IMR-90 (cell line): ENCODE measurements at regions not wholly inside any gene's neighbourhood (a gene's known extent, or its start where the extent isn't known, plus 50 kb on each side); places are given as distances from the start of the nearest gene placed in this dataset.

ENCODE experiments used
- BHLHE40 ChIP-seq: fragments of 150-350 bp; IDR thresholded peaks from 2 replicates; pipeline ENCODE4 v1.6.1; 2016; ENCODE audit warnings: mild to moderate bottlenecking, low read depth, low read length
- TF ChIP-seq, protein P1 (sequence below): conservative IDR thresholded peaks from 2 replicates; pipeline ENCODE4 v1.5.1; 2012; ENCODE audit warnings: mild to moderate bottlenecking, low read depth, low read length, improper control_type of control experiment

DNA sequence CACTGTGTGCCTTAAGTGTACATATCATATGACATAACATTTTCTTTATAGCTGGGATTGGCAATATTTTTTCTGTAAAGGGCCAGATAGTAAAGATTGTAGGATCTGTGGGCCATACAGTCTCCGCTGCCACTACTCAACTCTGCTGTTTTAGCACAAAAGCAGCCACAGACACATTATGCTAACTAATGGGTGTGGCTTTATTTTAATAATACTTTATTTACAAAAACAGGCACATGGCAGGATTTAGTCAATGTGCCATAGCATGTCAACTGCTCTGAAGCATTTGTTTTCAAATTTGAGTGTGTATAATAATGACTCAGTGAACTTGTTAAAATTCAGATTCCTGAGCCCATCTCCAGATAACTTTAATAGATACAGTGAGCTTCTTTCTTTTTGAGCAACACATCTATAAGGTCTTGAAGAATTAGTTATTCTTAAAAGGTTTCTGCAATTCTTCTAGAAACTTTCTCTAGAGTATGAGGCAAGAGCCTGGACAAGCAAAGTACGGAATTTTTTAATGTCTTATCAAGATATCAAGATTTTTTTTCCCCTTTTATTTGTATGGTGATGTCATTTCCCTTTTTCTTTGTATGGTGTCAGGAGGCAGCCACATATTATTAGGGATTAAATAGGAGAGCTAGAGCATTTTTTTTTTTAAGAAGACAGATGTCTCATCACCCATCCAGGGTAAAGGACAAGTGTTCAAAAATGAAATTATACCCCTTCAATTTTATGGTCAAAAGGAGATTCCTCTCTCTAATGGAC is 518.3 kb downstream of the DHX35 start:
- TF ChIP-seq, protein P1, sequence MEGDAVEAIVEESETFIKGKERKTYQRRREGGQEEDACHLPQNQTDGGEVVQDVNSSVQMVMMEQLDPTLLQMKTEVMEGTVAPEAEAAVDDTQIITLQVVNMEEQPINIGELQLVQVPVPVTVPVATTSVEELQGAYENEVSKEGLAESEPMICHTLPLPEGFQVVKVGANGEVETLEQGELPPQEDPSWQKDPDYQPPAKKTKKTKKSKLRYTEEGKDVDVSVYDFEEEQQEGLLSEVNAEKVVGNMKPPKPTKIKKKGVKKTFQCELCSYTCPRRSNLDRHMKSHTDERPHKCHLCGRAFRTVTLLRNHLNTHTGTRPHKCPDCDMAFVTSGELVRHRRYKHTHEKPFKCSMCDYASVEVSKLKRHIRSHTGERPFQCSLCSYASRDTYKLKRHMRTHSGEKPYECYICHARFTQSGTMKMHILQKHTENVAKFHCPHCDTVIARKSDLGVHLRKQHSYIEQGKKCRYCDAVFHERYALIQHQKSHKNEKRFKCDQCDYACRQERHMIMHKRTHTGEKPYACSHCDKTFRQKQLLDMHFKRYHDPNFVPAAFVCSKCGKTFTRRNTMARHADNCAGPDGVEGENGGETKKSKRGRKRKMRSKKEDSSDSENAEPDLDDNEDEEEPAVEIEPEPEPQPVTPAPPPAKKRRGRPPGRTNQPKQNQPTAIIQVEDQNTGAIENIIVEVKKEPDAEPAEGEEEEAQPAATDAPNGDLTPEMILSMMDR = no peak
- no peak for TF ChIP-seq BHLHE40
